ENCODE measurements at regions not wholly inside any gene's neighbourhood (a gene's known extent, or its start where the extent isn't known, plus 50 kb on each side); places are given as distances from the start of the nearest gene placed in this dataset.

GRCh38 chr7:50160206-50160605, 67.2 kb upstream of the ZPBP start:
- no peak for DNase-seq

GRCh38 chr7:50159154-50159553, 66.1 kb upstream of the ZPBP start:
- DNase-seq, result no peak

DNA sequence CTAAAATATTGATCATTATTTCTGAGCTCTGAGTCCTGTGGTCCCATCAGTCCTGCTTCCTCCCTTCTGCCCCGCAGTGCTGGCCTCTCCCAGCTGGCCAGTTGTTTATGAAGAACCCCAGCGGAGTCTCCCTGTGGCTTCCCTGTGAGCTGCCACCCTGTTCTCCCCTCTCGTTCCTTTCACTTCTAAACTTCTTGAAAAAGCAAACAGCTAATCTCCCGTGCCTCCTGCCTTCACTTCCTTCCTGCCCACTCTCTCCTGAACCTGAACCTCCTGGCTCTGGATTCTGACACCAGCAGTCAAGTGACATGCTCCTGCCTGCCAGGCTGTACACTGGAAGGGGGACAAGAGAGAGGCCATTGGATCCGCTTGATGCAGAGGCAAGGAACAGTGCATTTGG, 63.7 kb upstream of the ZPBP start:
- no peak for DNase-seq

DNA sequence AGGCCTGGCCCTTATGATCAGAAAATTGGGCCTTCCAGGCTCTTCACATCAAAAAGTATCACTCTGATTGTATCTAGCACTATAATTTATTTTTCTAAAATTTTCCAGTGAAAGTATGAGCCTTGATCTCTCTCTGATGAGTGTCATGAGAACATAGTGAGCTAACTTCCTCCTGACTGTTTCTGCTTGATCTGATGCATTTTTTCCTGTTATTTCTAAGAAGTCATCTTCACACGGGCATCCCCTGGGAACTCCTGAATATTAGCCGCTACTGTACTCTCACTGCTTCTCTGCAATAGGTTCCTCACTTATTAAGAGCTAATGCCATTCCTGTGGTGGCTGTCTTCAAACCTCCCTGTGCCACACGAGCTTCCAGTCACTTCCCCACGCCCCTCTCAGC, 63.1 kb upstream of the ZPBP start:
- peak; percentile 21 for DNase-seq

DNA sequence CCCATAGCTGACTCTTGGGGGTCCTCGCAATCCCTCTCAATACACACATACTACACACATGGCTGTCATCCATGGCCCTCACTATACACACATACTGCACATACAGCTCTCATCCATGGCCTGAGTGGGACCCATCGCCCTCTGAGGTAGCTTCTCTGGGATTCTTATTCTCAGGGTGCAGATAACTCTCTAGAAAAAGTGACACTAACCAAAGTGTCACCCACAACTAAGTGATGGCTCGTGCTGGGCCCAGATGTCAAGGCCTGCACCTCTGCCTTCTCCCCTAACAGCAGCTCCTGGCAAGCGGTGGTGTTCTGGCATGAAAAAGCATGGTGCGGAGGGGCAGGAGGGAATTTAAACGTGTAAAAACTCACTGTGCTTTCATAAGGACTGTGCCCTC, 62.7 kb upstream of the ZPBP start:
- no peak for DNase-seq

- DNase-seq, result no peak
Observed at GRCh38 chr7:50153995-50154394, 60.9 kb upstream of the ZPBP start.

DNA sequence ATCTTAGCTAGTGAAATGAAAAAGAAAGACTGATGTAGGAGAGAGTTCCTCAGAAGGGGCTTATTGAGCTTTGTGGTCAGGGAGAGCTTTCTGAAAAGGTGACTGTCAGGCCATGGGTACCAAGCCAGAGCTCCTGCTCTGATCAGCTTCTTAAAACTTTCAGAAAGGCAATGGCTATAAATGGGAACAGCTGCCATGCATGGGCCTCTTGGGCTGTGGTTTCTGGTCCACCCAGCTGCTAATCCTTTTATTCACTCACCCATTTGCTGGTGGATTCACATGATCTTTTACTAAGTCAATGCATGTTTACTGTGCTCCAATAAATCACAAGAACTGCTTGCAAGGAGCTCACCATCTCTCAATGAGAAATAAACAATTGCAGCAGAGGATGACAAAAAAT, 60.1 kb upstream of the ZPBP start:
- no peak for DNase-seq

- no peak for DNase-seq
Observed at GRCh38 chr7:50152486-50152885, 59.4 kb upstream of the ZPBP start.

- DNase-seq, result no peak
Observed at GRCh38 chr7:50151661-50152060, 58.6 kb upstream of the ZPBP start.

DNA sequence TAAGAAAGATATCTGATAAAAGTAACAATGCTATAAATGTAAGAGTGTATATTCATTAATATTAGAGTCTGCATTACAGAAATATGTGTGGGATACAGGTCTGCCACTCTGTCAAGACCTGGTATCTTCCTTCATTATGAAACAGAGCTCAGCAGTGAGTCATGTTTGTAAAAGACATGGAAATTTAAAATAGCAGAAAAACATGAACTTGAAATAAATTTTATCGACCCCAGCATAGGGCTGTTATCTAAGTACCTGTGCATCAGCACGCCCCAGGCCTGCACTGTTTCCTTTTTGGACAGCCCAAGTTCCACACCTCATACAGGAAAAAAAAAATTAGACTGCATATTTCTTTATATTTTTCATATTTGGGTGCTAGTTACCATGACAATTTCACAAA, 58.0 kb upstream of the ZPBP start:
- no peak for DNase-seq

GRCh38 chr7:50149369-50149768, 56.3 kb upstream of the ZPBP start:
- DNase-seq, result no peak

- peak; percentile 41 for DNase-seq
Observed at GRCh38 chr7:50147951-50148808, 55.1 kb upstream of the ZPBP start.

- DNase-seq, result no peak
Observed at GRCh38 chr7:50146692-50147091, 53.6 kb upstream of the ZPBP start.

- peak; percentile 47 for DNase-seq
Observed at GRCh38 chr7:50145801-50146338, 52.8 kb upstream of the ZPBP start.

- DNase-seq, result peak; percentile 21
Observed at GRCh38 chr7:50145226-50145625, 52.2 kb upstream of the ZPBP start.
